HG02870 (cell line): ENCODE measurements at regions not wholly inside any gene's neighbourhood (a gene's known extent, or its start where the extent isn't known, plus 50 kb on each side); places are given as distances from the start of the nearest gene placed in this dataset.

Experiments used
- ATAC-seq: cut with Tn5 transposase; IDR thresholded peaks from one replicate; pipeline ENCODE4 v1.9.1; 2021; ENCODE audit warnings: mild to moderate bottlenecking, moderate library complexity; ENCODE audit not compliant: unreplicated experiment

DNA sequence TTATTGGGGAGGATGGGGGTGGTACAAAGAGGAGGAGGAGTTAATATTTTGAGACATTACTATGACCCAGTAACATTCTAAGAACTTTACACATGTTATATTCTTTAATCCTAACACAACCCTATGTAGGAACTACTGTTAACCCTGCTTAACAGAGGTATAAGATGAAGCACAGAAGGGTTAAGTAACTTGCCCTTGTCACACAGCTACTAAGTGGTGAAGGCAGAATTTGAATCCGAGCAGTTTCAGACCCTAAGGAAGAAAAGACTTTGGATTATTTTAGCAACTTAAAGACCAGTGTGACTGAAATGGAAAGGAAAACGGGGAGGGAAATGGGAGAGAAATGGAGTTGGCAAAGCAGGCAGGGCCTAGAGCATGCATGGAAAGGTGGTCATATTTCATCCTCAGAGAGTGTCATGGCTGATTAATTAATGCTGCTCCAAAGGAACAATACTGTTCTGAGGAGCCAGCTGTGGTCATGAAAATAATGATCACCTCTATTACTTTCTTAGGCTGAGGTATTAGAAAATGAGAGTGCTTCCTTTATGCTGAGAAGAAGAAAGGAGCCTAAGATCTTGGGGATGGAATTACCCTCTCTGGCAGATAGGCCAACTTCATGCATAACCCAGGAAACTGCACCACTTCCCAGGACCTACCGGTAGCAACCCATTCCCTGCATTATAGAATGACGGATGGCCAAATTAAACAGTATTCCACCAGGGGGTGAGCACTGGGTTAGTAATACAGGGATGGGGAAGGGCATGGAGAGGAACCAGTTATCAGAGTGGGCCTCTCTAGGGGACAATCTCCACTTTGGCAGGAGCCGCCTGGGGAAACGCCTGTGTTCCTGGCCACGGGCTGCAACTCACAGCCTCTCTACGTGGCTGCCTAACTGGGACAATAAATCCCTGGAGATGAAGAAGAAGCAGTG is 50.1 kb upstream of the TNFAIP3 start:
- ATAC-seq, result no peak
